GM18508 (cell line): ENCODE measurements at regions not wholly inside any gene's neighbourhood (a gene's known extent, or its start where the extent isn't known, plus 50 kb on each side); places are given as distances from the start of the nearest gene placed in this dataset.

Experiments used
- ATAC-seq: cut with Tn5 transposase; IDR thresholded peaks from one replicate; pipeline ENCODE4 v1.9.1; 2021; ENCODE audit warnings: moderate number of reproducible peaks; ENCODE audit not compliant: insufficient read depth, unreplicated experiment

GRCh38 chr10:121404611-121405010 is 193.6 kb downstream of the FGFR2 start:
- ATAC-seq: no peak

GRCh38 chr10:121405096-121405495 is 193.1 kb downstream of the FGFR2 start:
- no peak for ATAC-seq

GRCh38 chr10:121405549-121405948 is 192.7 kb downstream of the FGFR2 start:
- ATAC-seq: no peak

GRCh38 chr10:121405953-121406352 is 192.3 kb downstream of the FGFR2 start:
- ATAC-seq: no peak

GRCh38 chr10:121406823-121407545 is 191.3 kb downstream of the FGFR2 start:
- ATAC-seq: no peak

- no peak for ATAC-seq
Observed at GRCh38 chr10:121409466-121410104, 188.7 kb downstream of the FGFR2 start.

GRCh38 chr10:121411004-121411403 is 187.2 kb downstream of the FGFR2 start:
- no peak for ATAC-seq

GRCh38 chr10:121413951-121414350 is 184.3 kb downstream of the FGFR2 start:
- no peak for ATAC-seq

GRCh38 chr10:121414366-121415062 is 183.7 kb downstream of the FGFR2 start:
- ATAC-seq: no peak

- ATAC-seq: no peak
Observed at GRCh38 chr10:121415063-121415399, 183.2 kb downstream of the FGFR2 start.

- no peak for ATAC-seq
Observed at GRCh38 chr10:121416071-121416470, 182.2 kb downstream of the FGFR2 start.

- no peak for ATAC-seq
Observed at GRCh38 chr10:121417298-121417697, 180.9 kb downstream of the FGFR2 start.

- ATAC-seq: no peak
Observed at GRCh38 chr10:121418126-121418777, 180.0 kb downstream of the FGFR2 start.

- no peak for ATAC-seq
Observed at GRCh38 chr10:121420006-121420405, 178.2 kb downstream of the FGFR2 start.

- ATAC-seq: no peak
Observed at GRCh38 chr10:121422096-121422495, 176.1 kb downstream of the FGFR2 start.

GRCh38 chr10:121425623-121426022 is 172.6 kb downstream of the FGFR2 start:
- no peak for ATAC-seq

- ATAC-seq: no peak
Observed at GRCh38 chr10:121426307-121426706, 171.9 kb downstream of the FGFR2 start.
